ENCODE measurements at regions not wholly inside any gene's neighbourhood (a gene's known extent, or its start where the extent isn't known, plus 50 kb on each side); places are given as distances from the start of the nearest gene placed in this dataset.

GRCh38 chr17:73949903-73950592, 253.4 kb upstream of the RPL38 start:
- H3K9me3 ChIP-seq (ENCODE audit: control insufficient read depth, low read length): no peaks in the 10 kb centered on the region
- no peak overlapping the region for H3K4me3 ChIP-seq (ENCODE audit: low read length)
- no peaks in the 10 kb centered on the region for H3K4me1 ChIP-seq (ENCODE audit: control insufficient read depth, insufficient read depth, low read length)
- H3K36me3 ChIP-seq (ENCODE audit: control insufficient read depth, insufficient read depth, low read length, severe bottlenecking): no peaks in the 10 kb centered on the region
- no peak overlapping the region for H3K9ac ChIP-seq (ENCODE audit: low read length)
- DNase-seq (ENCODE audit: low read depth): no peak
- H3K27me3 ChIP-seq (replicated peaks; ENCODE audit: control insufficient read depth, insufficient read depth, low read length): peaks cover 70% of the 10 kb centered on the region

GRCh38 chr17:73950593-73950914, 252.9 kb upstream of the RPL38 start:
- Histone ChIP-seq H3K36me3 (ENCODE audit: control insufficient read depth, insufficient read depth, low read length, severe bottlenecking) (no peaks in the 10 kb centered on the region), H3K9ac (ENCODE audit: low read length) (no peak overlapping the region), H3K4me3 (ENCODE audit: low read length) (no peak overlapping the region), H3K9me3 (ENCODE audit: control insufficient read depth, low read length) (no peaks in the 10 kb centered on the region), H3K4me1 (ENCODE audit: control insufficient read depth, insufficient read depth, low read length) (no peaks in the 10 kb centered on the region), H3K27me3 (replicated peaks; ENCODE audit: control insufficient read depth, insufficient read depth, low read length) (peaks cover 68% of the 10 kb centered on the region)
- no peak for DNase-seq (ENCODE audit: low read depth)

- DNase-seq (ENCODE audit: low read depth): no peak
- Histone ChIP-seq H3K4me3 (ENCODE audit: low read length) (no peak overlapping the region), H3K9me3 (ENCODE audit: control insufficient read depth, low read length) (no peaks in the 10 kb centered on the region), H3K4me1 (ENCODE audit: control insufficient read depth, insufficient read depth, low read length) (no peaks in the 10 kb centered on the region), H3K27me3 (replicated peaks; ENCODE audit: control insufficient read depth, insufficient read depth, low read length) (peaks cover 74% of the 10 kb centered on the region), H3K36me3 (ENCODE audit: control insufficient read depth, insufficient read depth, low read length, severe bottlenecking) (no peaks in the 10 kb centered on the region), H3K9ac (ENCODE audit: low read length) (no peak overlapping the region)
Measured at GRCh38 chr17:73952082-73952479, 251.4 kb upstream of the RPL38 start.

GRCh38 chr17:73952480-73953205, 250.8 kb upstream of the RPL38 start:
- Histone ChIP-seq H3K9me3 (ENCODE audit: control insufficient read depth, low read length) (no peaks in the 10 kb centered on the region), H3K4me3 (ENCODE audit: low read length) (no peak overlapping the region), H3K36me3 (ENCODE audit: control insufficient read depth, insufficient read depth, low read length, severe bottlenecking) (no peaks in the 10 kb centered on the region), H3K4me1 (ENCODE audit: control insufficient read depth, insufficient read depth, low read length) (no peaks in the 10 kb centered on the region), H3K9ac (ENCODE audit: low read length) (no peak overlapping the region), H3K27me3 (replicated peaks; ENCODE audit: control insufficient read depth, insufficient read depth, low read length) (peaks cover 77% of the 10 kb centered on the region)
- no peak for DNase-seq (ENCODE audit: low read depth)

GRCh38 chr17:73953206-73954033, 250.1 kb upstream of the RPL38 start:
- no peak for DNase-seq (ENCODE audit: low read depth)
- Histone ChIP-seq H3K9me3 (ENCODE audit: control insufficient read depth, low read length) (no peaks in the 10 kb centered on the region), H3K9ac (ENCODE audit: low read length) (no peak overlapping the region), H3K27me3 (replicated peaks; ENCODE audit: control insufficient read depth, insufficient read depth, low read length) (peaks cover 74% of the 10 kb centered on the region), H3K36me3 (ENCODE audit: control insufficient read depth, insufficient read depth, low read length, severe bottlenecking) (no peaks in the 10 kb centered on the region), H3K4me1 (ENCODE audit: control insufficient read depth, insufficient read depth, low read length) (no peaks in the 10 kb centered on the region), H3K4me3 (ENCODE audit: low read length) (no peak overlapping the region)

- no peaks in the 10 kb centered on the region for H3K36me3 ChIP-seq (ENCODE audit: control insufficient read depth, insufficient read depth, low read length, severe bottlenecking)
- peaks cover 66% of the 10 kb centered on the region for H3K27me3 ChIP-seq (replicated peaks; ENCODE audit: control insufficient read depth, insufficient read depth, low read length)
- H3K9me3 ChIP-seq (ENCODE audit: control insufficient read depth, low read length): peaks cover 3% of the 10 kb centered on the region
- no peak for DNase-seq (ENCODE audit: low read depth)
- H3K4me3 ChIP-seq (ENCODE audit: low read length): no peak overlapping the region
- no peak overlapping the region for H3K9ac ChIP-seq (ENCODE audit: low read length)
- no peaks in the 10 kb centered on the region for H3K4me1 ChIP-seq (ENCODE audit: control insufficient read depth, insufficient read depth, low read length)
Measured at GRCh38 chr17:73954951-73955350, 248.5 kb upstream of the RPL38 start.

GRCh38 chr17:73955616-73956015, 247.9 kb upstream of the RPL38 start:
- Histone ChIP-seq H3K9ac (ENCODE audit: low read length) (no peak overlapping the region), H3K4me1 (ENCODE audit: control insufficient read depth, insufficient read depth, low read length) (no peaks in the 10 kb centered on the region), H3K9me3 (ENCODE audit: control insufficient read depth, low read length) (peaks cover 10% of the 10 kb centered on the region), H3K36me3 (ENCODE audit: control insufficient read depth, insufficient read depth, low read length, severe bottlenecking) (no peaks in the 10 kb centered on the region), H3K27me3 (replicated peaks; ENCODE audit: control insufficient read depth, insufficient read depth, low read length) (peaks cover 68% of the 10 kb centered on the region), H3K4me3 (ENCODE audit: low read length) (no peak overlapping the region)
- no peak for DNase-seq (ENCODE audit: low read depth)

GRCh38 chr17:73956169-73956568, 247.3 kb upstream of the RPL38 start:
- Histone ChIP-seq H3K27me3 (replicated peaks; ENCODE audit: control insufficient read depth, insufficient read depth, low read length) (peaks cover 64% of the 10 kb centered on the region), H3K4me3 (ENCODE audit: low read length) (no peak overlapping the region), H3K9ac (ENCODE audit: low read length) (no peak overlapping the region), H3K36me3 (ENCODE audit: control insufficient read depth, insufficient read depth, low read length, severe bottlenecking) (no peaks in the 10 kb centered on the region), H3K9me3 (ENCODE audit: control insufficient read depth, low read length) (peaks cover 10% of the 10 kb centered on the region), H3K4me1 (ENCODE audit: control insufficient read depth, insufficient read depth, low read length) (no peaks in the 10 kb centered on the region)
- DNase-seq (ENCODE audit: low read depth): no peak

GRCh38 chr17:73956595-73957465, 246.6 kb upstream of the RPL38 start:
- no peaks in the 10 kb centered on the region for H3K4me1 ChIP-seq (ENCODE audit: control insufficient read depth, insufficient read depth, low read length)
- H3K9me3 ChIP-seq (ENCODE audit: control insufficient read depth, low read length): peaks cover 10% of the 10 kb centered on the region
- H3K9ac ChIP-seq (ENCODE audit: low read length): no peak overlapping the region
- H3K27me3 ChIP-seq (replicated peaks; ENCODE audit: control insufficient read depth, insufficient read depth, low read length): peaks cover 58% of the 10 kb centered on the region
- H3K36me3 ChIP-seq (ENCODE audit: control insufficient read depth, insufficient read depth, low read length, severe bottlenecking): no peaks in the 10 kb centered on the region
- no peak for DNase-seq (ENCODE audit: low read depth)
- no peak overlapping the region for H3K4me3 ChIP-seq (ENCODE audit: low read length)

GRCh38 chr17:73957564-73957963, 245.9 kb upstream of the RPL38 start:
- H3K4me3 ChIP-seq (ENCODE audit: low read length): no peak overlapping the region
- H3K27me3 ChIP-seq (replicated peaks; ENCODE audit: control insufficient read depth, insufficient read depth, low read length): peaks cover 52% of the 10 kb centered on the region
- no peak for DNase-seq (ENCODE audit: low read depth)
- peaks cover 10% of the 10 kb centered on the region for H3K9me3 ChIP-seq (ENCODE audit: control insufficient read depth, low read length)
- H3K9ac ChIP-seq (ENCODE audit: low read length): no peak overlapping the region
- no peaks in the 10 kb centered on the region for H3K36me3 ChIP-seq (ENCODE audit: control insufficient read depth, insufficient read depth, low read length, severe bottlenecking)
- H3K4me1 ChIP-seq (ENCODE audit: control insufficient read depth, insufficient read depth, low read length): no peaks in the 10 kb centered on the region

Data from adipocyte (in vitro differentiated cells).